ENCODE measurements at regions not wholly inside any gene's neighbourhood (a gene's known extent, or its start where the extent isn't known, plus 50 kb on each side); places are given as distances from the start of the nearest gene placed in this dataset.

DNA sequence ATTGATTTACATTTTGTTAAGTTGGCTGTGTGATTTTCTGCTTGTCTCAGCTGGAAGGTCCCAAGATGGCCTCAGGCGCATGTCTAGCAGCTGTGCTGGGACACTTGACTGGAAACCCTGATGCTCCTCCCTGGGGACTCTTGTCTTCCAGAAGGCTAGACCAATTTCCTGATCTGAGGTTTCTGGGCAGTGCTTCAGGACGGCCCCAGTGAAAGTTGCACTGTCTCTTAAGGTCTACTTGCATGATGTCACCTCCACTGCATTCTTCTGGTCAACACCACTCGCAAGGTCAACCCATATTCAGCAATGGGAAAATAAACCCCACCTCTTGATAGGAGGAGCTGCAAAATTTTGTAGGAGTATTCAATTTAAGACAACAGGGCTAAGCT lies 116.0 kb downstream of the SALL1 start:
- Histone ChIP-seq H3K9me3 (ENCODE audit: low read length) (no peaks in the 10 kb centered on the region), H3K79me2 (ENCODE audit: insufficient read depth, low read depth, low read length) (no peaks in the 10 kb centered on the region), H4K20me1 (ENCODE audit: insufficient read depth, low read length) (no peaks in the 10 kb centered on the region), H3K4me1 (ENCODE audit: insufficient read depth, low read length, poor library complexity, severe bottlenecking) (peaks cover 20% of the 10 kb centered on the region), H3K27ac (ENCODE audit: low read depth, low read length, poor library complexity, severe bottlenecking) (peak overlapping the region; percentile 45), H3K4me2 (ENCODE audit: low read length) (peak overlapping the region; percentile 21; the same call in 1 of the 2 replicates), H3K9me2 (ENCODE audit: insufficient read depth, low read length) (no peaks in the 10 kb centered on the region), H3K36me3 (ENCODE audit: insufficient read depth, low read length) (no peaks in the 10 kb centered on the region), H3K4me3 (ENCODE audit: low read depth, low read length, poor library complexity, severe bottlenecking) (no peak overlapping the region), H2AFZ (ENCODE audit: low read length) (peak overlapping the region; percentile 41; the same call in 1 of the 2 replicates)
- intact Hi-C loops (cut with micrococcal nuclease; ENCODE audit: unreplicated experiment) = no loop called here
- ChIA-PET CTCF (ENCODE audit: unreplicated experiment) (no interaction called here), POLR2A (no interaction called here)
- TF ChIP-seq CTCF (conservative IDR thresholded peaks at IDR 0.05; ENCODE audit: low read length) (no peak), EZH2phosphoT487 (IDR thresholded peaks at IDR 0.05; ENCODE audit: borderline replicate concordance, low read depth, low read length) (no peak)
- BruUV-seq (replicated peaks) = no TSS peak
- peak; percentile 21 for DNase-seq (ENCODE audit: low spot score)

DNA sequence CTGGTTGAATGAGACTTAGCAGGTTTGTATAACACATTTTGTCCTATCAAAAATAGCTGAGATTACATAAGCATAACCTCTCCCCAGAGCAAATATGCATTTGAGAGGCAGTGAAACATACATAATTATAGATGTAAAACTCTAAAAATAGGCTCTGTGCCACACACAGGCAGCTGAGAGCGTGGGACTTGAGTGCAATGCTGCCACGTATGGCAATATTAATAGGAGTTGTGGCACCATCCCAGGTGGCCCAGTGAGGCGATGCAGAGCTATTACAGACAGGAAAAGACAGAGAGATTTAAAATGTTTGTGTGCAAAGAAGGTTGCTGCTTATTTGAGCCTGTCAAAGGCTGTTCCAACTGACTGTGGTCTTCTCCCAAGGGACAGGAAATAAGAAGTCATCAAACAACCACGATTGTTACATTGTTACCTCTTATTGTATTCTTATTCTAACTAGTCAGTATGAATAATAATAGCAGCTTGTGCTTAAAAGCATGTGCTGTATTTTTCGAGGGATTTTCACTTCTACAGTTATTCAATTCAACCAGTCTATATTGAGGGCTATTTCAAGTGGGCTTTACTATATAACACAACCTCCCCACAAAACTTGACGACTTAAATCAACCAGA lies 116.5 kb downstream of the SALL1 start:
- Histone ChIP-seq H3K4me1 (ENCODE audit: insufficient read depth, low read length, poor library complexity, severe bottlenecking) (peaks cover 20% of the 10 kb centered on the region), H3K4me2 (ENCODE audit: low read length) (peak overlapping the region; percentile 21), H4K20me1 (ENCODE audit: insufficient read depth, low read length) (no peaks in the 10 kb centered on the region), H3K9me3 (ENCODE audit: low read length) (no peaks in the 10 kb centered on the region), H3K4me3 (ENCODE audit: low read depth, low read length, poor library complexity, severe bottlenecking) (no peak overlapping the region), H3K27ac (ENCODE audit: low read depth, low read length, poor library complexity, severe bottlenecking) (peak overlapping the region; percentile 45), H3K36me3 (ENCODE audit: insufficient read depth, low read length) (no peaks in the 10 kb centered on the region), H3K9me2 (ENCODE audit: insufficient read depth, low read length) (no peaks in the 10 kb centered on the region), H2AFZ (ENCODE audit: low read length) (peak overlapping the region; percentile 41), H3K79me2 (ENCODE audit: insufficient read depth, low read depth, low read length) (no peaks in the 10 kb centered on the region)
- CTCF ChIA-PET (ENCODE audit: unreplicated experiment) = no interaction called here
- DNase-seq (ENCODE audit: low spot score) = peak; percentile 49
- POLR2A ChIA-PET = no interaction called here
- no peak for TF ChIP-seq CTCF (conservative IDR thresholded peaks at IDR 0.05; ENCODE audit: low read length)
- no peak for TF ChIP-seq EZH2phosphoT487 (IDR thresholded peaks at IDR 0.05; ENCODE audit: borderline replicate concordance, low read depth, low read length)
- intact Hi-C loops (cut with micrococcal nuclease; ENCODE audit: unreplicated experiment) = no loop called here
- no TSS peak for BruUV-seq (replicated peaks)

DNA sequence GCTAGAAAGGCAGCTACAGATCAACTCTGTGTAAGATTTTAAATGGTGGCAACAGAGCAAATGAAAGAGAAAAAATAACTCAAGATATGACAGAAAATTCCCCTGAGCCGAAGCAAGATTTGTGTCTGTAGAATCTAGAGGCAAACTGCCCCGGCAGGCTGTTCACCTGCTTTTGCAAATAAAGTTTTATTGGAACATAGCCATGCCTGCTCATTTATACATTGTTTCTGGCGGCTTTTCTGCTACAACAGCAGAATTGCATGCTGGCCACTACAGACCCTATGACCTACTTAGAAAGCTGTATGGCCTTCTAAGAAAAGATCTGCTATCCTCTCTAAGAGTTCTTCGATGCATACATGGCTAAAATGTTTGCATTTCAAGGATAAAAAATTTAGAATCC lies 119.5 kb downstream of the SALL1 start:
- Histone ChIP-seq H3K36me3 (ENCODE audit: insufficient read depth, low read length) (no peaks in the 10 kb centered on the region), H3K9me3 (ENCODE audit: low read length) (no peaks in the 10 kb centered on the region), H4K20me1 (ENCODE audit: insufficient read depth, low read length) (no peaks in the 10 kb centered on the region), H3K27ac (ENCODE audit: low read depth, low read length, poor library complexity, severe bottlenecking) (no peak overlapping the region), H3K4me3 (ENCODE audit: low read depth, low read length, poor library complexity, severe bottlenecking) (no peak overlapping the region), H3K4me2 (ENCODE audit: low read length) (no peak overlapping the region), H3K79me2 (ENCODE audit: insufficient read depth, low read depth, low read length) (no peaks in the 10 kb centered on the region), H3K4me1 (ENCODE audit: insufficient read depth, low read length, poor library complexity, severe bottlenecking) (peaks cover 20% of the 10 kb centered on the region), H2AFZ (ENCODE audit: low read length) (no peak overlapping the region), H3K9me2 (ENCODE audit: insufficient read depth, low read length) (no peaks in the 10 kb centered on the region)
- no peak for DNase-seq (ENCODE audit: low spot score)
- intact Hi-C loops (cut with micrococcal nuclease; ENCODE audit: unreplicated experiment) = no loop called here
- ChIA-PET POLR2A (interaction anchor here (0.6 kb wide), 1 partner anchor 26 kb away, joined by 3 read pairs; no protein-coding TSS in a partner anchor), CTCF (ENCODE audit: unreplicated experiment) (no interaction called here)
- no peak for TF ChIP-seq CTCF (conservative IDR thresholded peaks at IDR 0.05; ENCODE audit: low read length)
- no peak for TF ChIP-seq EZH2phosphoT487 (IDR thresholded peaks at IDR 0.05; ENCODE audit: borderline replicate concordance, low read depth, low read length)
- no TSS peak for BruUV-seq (replicated peaks)
